Cardiac fibroblast (primary cell): ENCODE measurements at regions not wholly inside any gene's neighbourhood (a gene's known extent, or its start where the extent isn't known, plus 50 kb on each side); places are given as distances from the start of the nearest gene placed in this dataset.

Experiments used
- DNase-seq, 2 donors: peaks; one replicate each; pipeline versions ENCODE4 v3.0.0 to v3.0.0-alpha.2; 2010; ENCODE audit warnings: low read depth in 2 of 2
- H3K4me3 ChIP-seq, 2 donors: replicated peaks in 1 of 2; 1 replicate in 1 of 2; 2 replicates in 1 of 2; pipeline ENCODE4 v1.5.1; 2011; ENCODE audit warnings: low read depth in 2 of 2, low read length in 2 of 2, mild to moderate bottlenecking in 2 of 2, moderate library complexity in 1 of 2
- TF ChIP-seq, protein P1 (sequence below): IDR thresholded peaks from one replicate; pipeline ENCODE4 v1.5.1; 2011; ENCODE audit warnings: low read depth, mild to moderate bottlenecking, low read length, inconsistent platforms

DNA sequence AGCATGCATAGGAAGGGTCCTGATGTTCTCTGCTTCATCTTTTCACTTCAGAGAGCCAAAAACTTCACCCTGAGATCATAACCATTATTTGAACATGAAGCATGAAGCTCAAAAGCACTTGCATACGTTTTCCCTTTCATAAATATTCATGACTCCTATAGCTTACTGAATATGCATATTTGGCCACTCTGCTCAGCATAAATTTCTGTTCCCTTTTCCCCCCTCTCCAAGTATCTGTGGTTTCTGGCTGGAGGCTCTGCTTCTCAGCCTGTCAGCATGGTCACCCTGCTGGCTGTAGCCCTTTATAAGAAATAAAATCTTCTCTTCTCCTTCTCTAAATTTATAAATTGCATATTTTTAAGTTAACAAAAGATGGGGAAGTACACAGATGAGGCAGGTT lies 384.7 kb upstream of the AGA start:
- no peak overlapping the region for H3K4me3 ChIP-seq
- DNase-seq, result no peak
- TF ChIP-seq, protein P1, sequence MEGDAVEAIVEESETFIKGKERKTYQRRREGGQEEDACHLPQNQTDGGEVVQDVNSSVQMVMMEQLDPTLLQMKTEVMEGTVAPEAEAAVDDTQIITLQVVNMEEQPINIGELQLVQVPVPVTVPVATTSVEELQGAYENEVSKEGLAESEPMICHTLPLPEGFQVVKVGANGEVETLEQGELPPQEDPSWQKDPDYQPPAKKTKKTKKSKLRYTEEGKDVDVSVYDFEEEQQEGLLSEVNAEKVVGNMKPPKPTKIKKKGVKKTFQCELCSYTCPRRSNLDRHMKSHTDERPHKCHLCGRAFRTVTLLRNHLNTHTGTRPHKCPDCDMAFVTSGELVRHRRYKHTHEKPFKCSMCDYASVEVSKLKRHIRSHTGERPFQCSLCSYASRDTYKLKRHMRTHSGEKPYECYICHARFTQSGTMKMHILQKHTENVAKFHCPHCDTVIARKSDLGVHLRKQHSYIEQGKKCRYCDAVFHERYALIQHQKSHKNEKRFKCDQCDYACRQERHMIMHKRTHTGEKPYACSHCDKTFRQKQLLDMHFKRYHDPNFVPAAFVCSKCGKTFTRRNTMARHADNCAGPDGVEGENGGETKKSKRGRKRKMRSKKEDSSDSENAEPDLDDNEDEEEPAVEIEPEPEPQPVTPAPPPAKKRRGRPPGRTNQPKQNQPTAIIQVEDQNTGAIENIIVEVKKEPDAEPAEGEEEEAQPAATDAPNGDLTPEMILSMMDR, result no peak

DNA sequence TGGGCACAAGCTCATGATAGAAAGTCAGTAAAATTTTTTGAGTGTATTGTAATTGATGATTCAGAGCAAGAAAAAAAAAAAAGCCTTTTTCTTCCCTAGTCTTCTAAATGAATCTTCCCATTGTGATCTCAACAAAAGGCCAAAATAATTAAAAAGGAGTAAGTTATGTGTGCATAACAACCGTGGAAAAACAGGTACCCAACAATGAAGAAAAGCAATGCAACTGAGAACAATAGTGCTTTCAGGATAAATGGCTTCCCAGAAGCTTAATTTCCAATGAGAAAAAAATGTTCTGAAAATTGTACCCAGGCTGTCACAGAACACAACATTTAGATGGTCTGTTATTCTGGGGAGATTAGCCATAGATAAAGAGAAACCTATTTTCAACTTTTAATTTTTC lies 399.0 kb upstream of the AGA start:
- no peak overlapping the region for H3K4me3 ChIP-seq
- TF ChIP-seq, protein P1, result no peak
- DNase-seq, result no peak

DNA sequence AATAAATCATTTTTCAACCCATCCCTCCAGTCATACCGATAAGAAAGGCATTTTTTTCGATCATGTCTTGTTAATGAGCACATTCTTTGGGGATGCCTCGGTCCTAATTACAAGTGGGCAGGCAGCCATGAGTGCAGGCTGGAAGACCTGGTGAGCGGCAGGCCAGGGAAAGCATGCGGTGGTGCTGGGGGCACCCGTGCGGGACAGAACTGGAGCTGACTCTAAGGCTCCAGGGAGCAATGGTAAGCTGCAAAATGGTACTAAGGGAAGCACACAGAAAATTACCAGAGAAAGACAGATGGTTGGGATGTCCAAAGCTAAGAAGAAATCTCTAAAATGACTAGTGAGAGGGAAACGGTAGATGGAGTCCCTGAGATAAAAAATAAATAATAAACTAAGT lies 411.0 kb upstream of the AGA start:
- no peak overlapping the region for H3K4me3 ChIP-seq
- TF ChIP-seq, protein P1, result no peak
- no peak for DNase-seq

DNA sequence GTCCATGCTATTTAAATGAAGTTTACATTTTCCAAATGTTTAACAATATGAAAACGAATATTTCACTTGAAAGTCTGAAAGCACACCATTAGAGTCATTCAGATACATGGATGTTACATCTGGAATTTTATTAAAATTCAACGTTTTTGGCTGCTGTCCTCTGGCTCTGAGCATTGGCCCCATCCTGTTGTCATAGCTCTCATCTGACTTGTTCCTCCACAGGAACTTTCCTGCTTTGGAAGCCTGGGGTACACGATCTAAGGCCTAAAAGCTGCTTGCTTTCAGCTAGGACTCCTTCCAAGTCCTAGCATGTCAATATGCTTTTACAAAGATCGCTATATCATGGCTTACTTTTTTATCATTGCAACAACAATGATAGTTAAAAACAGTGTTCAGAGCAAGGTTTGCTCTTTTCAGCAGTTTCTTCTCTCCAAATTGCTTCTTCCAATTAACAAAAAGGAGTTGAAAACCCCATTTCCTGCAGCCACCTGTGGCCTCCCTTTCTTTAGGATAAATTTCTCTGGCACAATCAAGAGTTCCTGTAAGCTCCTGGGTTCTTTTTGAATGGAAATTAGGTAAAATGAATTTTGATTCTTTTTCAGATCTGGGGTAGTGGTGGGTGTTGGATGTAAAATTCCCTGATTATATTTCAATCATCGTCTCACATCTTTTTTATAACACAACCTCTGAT lies 413.4 kb upstream of the AGA start:
- H3K4me3 ChIP-seq, result no peak overlapping the region
- TF ChIP-seq, protein P1, result no peak
- no peak for DNase-seq

DNA sequence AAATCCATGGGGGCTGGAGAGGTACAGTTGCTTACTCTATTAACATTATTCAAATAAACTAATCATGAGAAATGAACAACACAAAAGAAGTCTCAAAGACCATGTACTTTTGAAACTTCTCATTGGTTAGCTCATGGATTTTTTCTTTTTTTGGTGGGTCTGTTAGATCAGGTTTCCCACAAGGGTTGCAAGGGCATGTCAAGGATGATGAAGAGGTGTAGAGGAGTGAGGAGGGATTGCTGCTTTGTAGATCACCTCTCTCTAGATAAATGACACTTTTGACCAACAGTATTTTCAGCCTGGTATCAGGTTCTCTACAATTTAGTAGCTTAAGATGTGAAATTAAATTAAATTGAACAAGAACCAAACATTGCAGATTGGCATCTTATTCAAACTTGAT lies 417.9 kb upstream of the AGA start:
- DNase-seq, result no peak
- no peak overlapping the region for H3K4me3 ChIP-seq
- TF ChIP-seq, protein P1, result no peak

DNA sequence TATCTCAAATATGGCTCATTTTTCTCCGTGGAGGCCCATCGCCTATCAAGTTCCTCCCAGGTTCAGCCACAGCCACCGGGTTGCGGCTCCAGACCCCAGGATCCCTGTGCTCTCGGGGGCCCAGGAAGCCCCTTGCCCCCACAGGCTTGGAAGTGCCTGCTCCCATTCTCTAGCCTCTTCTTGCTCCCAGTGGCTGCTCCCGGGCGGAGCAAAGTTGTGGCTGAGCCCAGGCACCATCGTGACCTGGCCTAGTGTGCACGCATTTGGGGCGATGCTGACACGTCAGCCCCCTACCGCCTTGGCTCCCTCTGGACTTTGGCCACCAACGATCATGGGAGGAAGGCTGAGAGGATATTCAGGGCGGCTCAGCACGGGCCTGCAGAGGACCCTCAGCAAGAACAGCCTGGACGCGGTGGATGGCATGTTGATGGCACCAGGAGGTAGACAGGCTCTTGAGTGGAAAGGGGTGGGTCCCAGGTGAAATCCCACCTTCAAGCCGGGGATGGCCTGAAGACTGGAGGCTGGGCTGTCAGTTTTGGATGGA lies 419.4 kb upstream of the AGA start:
- TF ChIP-seq, protein P1, result no peak
- no peak for DNase-seq
- H3K4me3 ChIP-seq, result no peak overlapping the region
